Colonic mucosa (tissue), 4 donors: ENCODE measurements at regions not wholly inside any gene's neighbourhood (a gene's known extent, or its start where the extent isn't known, plus 50 kb on each side); places are given as distances from the start of the nearest gene placed in this dataset.

Experiments
- DNase-seq: peaks from one replicate; pipeline ENCODE4 v3.0.0-alpha.2; 2020
- H3K27ac ChIP-seq: fragments of 200-600 bp; one replicate; pipeline ENCODE4 v1.8.0; 2021
- H3K27me3 ChIP-seq: fragments of 200-600 bp; one replicate; pipeline ENCODE4 v1.8.0; 2021
- H3K36me3 ChIP-seq: fragments of 200-600 bp; one replicate; pipeline ENCODE4 v1.8.0; 2021
- H3K4me1 ChIP-seq: fragments of 200-600 bp; one replicate; pipeline ENCODE4 v1.8.0; 2021; ENCODE audit warnings: mild to moderate bottlenecking
- H3K4me3 ChIP-seq: fragments of 200-600 bp; one replicate; pipeline ENCODE4 v1.8.0; 2021
- H3K9ac ChIP-seq, 2 donors: one replicate each; pipeline ENCODE4 v1.7.0; 2013; ENCODE audit warnings: control low read depth in 2 of 2, low read depth in 2 of 2, low read length in 2 of 2
- H3K9me3 ChIP-seq: fragments of 200-600 bp; one replicate; pipeline ENCODE4 v1.8.0; 2021
- intact Hi-C: fragments of 100-400 bp; cut with DNase I; formaldehyde crosslinking; loops from one replicate; pipeline ENCODE4 v1.14.1; 2022
- TF ChIP-seq, protein P1 (sequence below): fragments of 200-600 bp; IDR thresholded peaks from one replicate; pipeline ENCODE4 v1.8.0; 2022; ENCODE audit warnings: antibody characterized with exemption, mild to moderate bottlenecking
- donor health status: healthy.
- donor health status: DM: no; HTN: no; CAD: no.
- donor health status: DM: no; HTN: no; CAD: no.

- no peaks in the 10 kb centered on the region for H3K4me1 ChIP-seq
- intact Hi-C loops = no loop called here
- H3K9me3 ChIP-seq = no peaks in the 10 kb centered on the region
- TF ChIP-seq, protein P1, sequence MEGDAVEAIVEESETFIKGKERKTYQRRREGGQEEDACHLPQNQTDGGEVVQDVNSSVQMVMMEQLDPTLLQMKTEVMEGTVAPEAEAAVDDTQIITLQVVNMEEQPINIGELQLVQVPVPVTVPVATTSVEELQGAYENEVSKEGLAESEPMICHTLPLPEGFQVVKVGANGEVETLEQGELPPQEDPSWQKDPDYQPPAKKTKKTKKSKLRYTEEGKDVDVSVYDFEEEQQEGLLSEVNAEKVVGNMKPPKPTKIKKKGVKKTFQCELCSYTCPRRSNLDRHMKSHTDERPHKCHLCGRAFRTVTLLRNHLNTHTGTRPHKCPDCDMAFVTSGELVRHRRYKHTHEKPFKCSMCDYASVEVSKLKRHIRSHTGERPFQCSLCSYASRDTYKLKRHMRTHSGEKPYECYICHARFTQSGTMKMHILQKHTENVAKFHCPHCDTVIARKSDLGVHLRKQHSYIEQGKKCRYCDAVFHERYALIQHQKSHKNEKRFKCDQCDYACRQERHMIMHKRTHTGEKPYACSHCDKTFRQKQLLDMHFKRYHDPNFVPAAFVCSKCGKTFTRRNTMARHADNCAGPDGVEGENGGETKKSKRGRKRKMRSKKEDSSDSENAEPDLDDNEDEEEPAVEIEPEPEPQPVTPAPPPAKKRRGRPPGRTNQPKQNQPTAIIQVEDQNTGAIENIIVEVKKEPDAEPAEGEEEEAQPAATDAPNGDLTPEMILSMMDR = no peak
- H3K4me3 ChIP-seq = no peak overlapping the region
- no peak for DNase-seq
- H3K36me3 ChIP-seq = no peaks in the 10 kb centered on the region
- no peak overlapping the region for H3K9ac ChIP-seq
- H3K27me3 ChIP-seq = no peaks in the 10 kb centered on the region
- no peak overlapping the region for H3K27ac ChIP-seq
Observed at GRCh38 chr3:110710603-110711002, 361.0 kb upstream of the NECTIN3 start.

- Histone ChIP-seq H3K4me1 (no peaks in the 10 kb centered on the region), H3K9ac (no peak overlapping the region), H3K27me3 (no peaks in the 10 kb centered on the region), H3K4me3 (no peak overlapping the region), H3K27ac (no peak overlapping the region), H3K36me3 (no peaks in the 10 kb centered on the region), H3K9me3 (no peaks in the 10 kb centered on the region)
- intact Hi-C loops = no loop called here
- no peak for DNase-seq
- TF ChIP-seq, protein P1 = no peak
Observed at GRCh38 chr3:110711130-110711832, 360.3 kb upstream of the NECTIN3 start.

GRCh38 chr3:110711851-110712516 lies 359.6 kb upstream of the NECTIN3 start:
- Histone ChIP-seq H3K27ac (no peak overlapping the region), H3K4me1 (no peaks in the 10 kb centered on the region), H3K9ac (no peak overlapping the region), H3K9me3 (no peaks in the 10 kb centered on the region), H3K36me3 (no peaks in the 10 kb centered on the region), H3K4me3 (no peak overlapping the region), H3K27me3 (no peaks in the 10 kb centered on the region)
- intact Hi-C loops = no loop called here
- no peak for DNase-seq
- TF ChIP-seq, protein P1 = no peak

DNA sequence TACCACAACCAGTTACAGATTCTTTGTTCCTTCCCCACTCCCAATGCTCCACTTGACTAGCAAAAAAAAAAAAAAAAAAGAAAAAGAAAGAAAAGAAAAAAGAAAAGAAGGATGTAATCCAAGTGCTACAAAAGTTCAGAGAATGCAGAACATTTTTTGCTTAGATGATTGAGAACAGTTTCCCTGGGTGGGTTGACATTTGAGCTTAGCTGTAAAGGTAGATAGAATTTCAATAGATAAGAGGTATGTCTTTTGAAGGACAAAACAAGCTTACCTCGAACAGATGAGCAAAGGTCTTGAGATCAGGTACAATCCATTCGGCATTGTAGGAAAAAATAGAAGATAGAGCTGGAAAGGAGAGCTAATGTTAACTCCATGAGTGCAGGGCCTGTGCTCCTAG lies 344.6 kb upstream of the NECTIN3 start:
- Histone ChIP-seq H3K4me3 (no peak overlapping the region), H3K36me3 (no peaks in the 10 kb centered on the region), H3K9ac (no peak overlapping the region), H3K27ac (no peak overlapping the region), H3K27me3 (no peaks in the 10 kb centered on the region), H3K4me1 (no peaks in the 10 kb centered on the region), H3K9me3 (no peaks in the 10 kb centered on the region)
- TF ChIP-seq, protein P1 = no peak
- intact Hi-C loops = no loop called here
- no peak for DNase-seq

DNA sequence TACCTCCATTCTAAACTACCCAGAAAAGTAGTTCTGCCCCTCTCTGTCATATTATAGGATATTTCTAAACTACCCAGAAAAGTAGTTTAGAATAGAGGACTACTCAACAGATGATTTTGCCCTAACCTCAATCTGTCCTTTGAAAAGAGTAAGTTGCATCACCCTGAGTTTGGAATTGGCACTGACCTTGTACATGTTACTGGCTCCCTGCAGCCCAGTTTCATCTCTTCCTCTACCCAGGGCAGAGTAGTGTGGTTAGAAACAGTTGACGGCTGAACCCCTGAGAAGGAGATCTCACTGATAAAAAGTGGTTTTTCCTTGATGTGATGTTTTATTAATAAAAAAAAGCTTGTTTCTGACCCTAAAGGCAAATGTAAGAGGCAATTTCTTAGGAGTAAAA lies 340.5 kb upstream of the NECTIN3 start:
- no peaks in the 10 kb centered on the region for H3K4me1 ChIP-seq
- H3K27ac ChIP-seq = no peak overlapping the region
- H3K36me3 ChIP-seq = no peaks in the 10 kb centered on the region
- no peak for DNase-seq
- H3K27me3 ChIP-seq = no peaks in the 10 kb centered on the region
- H3K9me3 ChIP-seq = no peaks in the 10 kb centered on the region
- no peak overlapping the region for H3K9ac ChIP-seq
- intact Hi-C loops = no loop called here
- no peak overlapping the region for H3K4me3 ChIP-seq
- TF ChIP-seq, protein P1 = no peak
